OCI-LY1 (cell line): ENCODE measurements at regions not wholly inside any gene's neighbourhood (a gene's known extent, or its start where the extent isn't known, plus 50 kb on each side); places are given as distances from the start of the nearest gene placed in this dataset.

Experiments used
- H2AFZ ChIP-seq: fragments of 200-600 bp; sonication (generic), shearing (Covaris generic); 2 replicates; pipeline ENCODE4 v1.6.0; 2014; ENCODE audit warnings: antibody characterized with exemption, mild to moderate bottlenecking, low read length
- H3F3A ChIP-seq: fragments of 200-600 bp; sonication (generic), shearing (Covaris generic); 2 replicates; pipeline ENCODE4 v1.6.0; 2014; ENCODE audit warnings: mild to moderate bottlenecking, antibody characterized with exemption, low read length, moderate library complexity; ENCODE audit not compliant: insufficient read depth
- H3K27ac ChIP-seq: fragments of 200-600 bp; sonication (generic); 2 replicates; pipeline ENCODE4 v1.5.1; 2014; ENCODE audit warnings: low read length, mixed run types, mild to moderate bottlenecking, low read depth; ENCODE audit not compliant: poor library complexity, severe bottlenecking
- H3K27me3 ChIP-seq: fragments of 200-600 bp; sonication (generic); 2 replicates; pipeline ENCODE4 v1.6.0; 2014; ENCODE audit warnings: antibody characterized with exemption, mild to moderate bottlenecking, low read length, moderate library complexity; ENCODE audit not compliant: insufficient read depth
- H3K36me3 ChIP-seq: fragments of 200-600 bp; sonication (generic); 2 replicates; pipeline ENCODE4 v1.6.1; 2014; ENCODE audit warnings: mild to moderate bottlenecking, antibody characterized with exemption, low read length, moderate library complexity, mixed read lengths; ENCODE audit not compliant: insufficient read depth
- H3K4me1 ChIP-seq: fragments of 200-600 bp; sonication (generic); 2 replicates; pipeline ENCODE4 v1.5.1; 2014; ENCODE audit warnings: mild to moderate bottlenecking, low read length, moderate library complexity; ENCODE audit not compliant: insufficient read depth, severe bottlenecking
- H3K4me2 ChIP-seq: fragments of 200-600 bp; sonication (generic), shearing (Covaris generic); 2 replicates; pipeline ENCODE4 v1.6.1; 2014; ENCODE audit warnings: low read length
- H3K4me3 ChIP-seq: fragments of 200-600 bp; sonication (generic); 2 replicates; pipeline ENCODE4 v1.5.1; 2014; ENCODE audit warnings: low read length, low read depth, mild to moderate bottlenecking, mixed read lengths; ENCODE audit not compliant: poor library complexity, severe bottlenecking
- H3K79me2 ChIP-seq: fragments of 200-600 bp; shearing (Covaris generic); 2 replicates; pipeline ENCODE4 v1.6.1; 2016; ENCODE audit warnings: mixed run types, low read length, mixed read lengths; ENCODE audit not compliant: insufficient read depth
- H3K9ac ChIP-seq: fragments of 200-600 bp; sonication (generic), shearing (Covaris generic); 2 replicates; pipeline ENCODE4 v1.6.1; 2014; ENCODE audit warnings: mild to moderate bottlenecking, low read length, mixed read lengths
- H3K9me2 ChIP-seq: fragments of 200-600 bp; sonication (generic), shearing (Covaris generic); 2 replicates; pipeline ENCODE4 v1.6.1; 2014; ENCODE audit warnings: low read depth, mild to moderate bottlenecking, low read length, mixed read lengths
- H3K9me3 ChIP-seq: fragments of 200-600 bp; shearing (Covaris generic); 2 replicates; pipeline ENCODE4 v1.6.1; 2014; ENCODE audit warnings: low read length, mixed read lengths
- H4K20me1 ChIP-seq: fragments of 200-600 bp; sonication (generic), shearing (Covaris generic); 2 replicates; pipeline ENCODE4 v1.6.0; 2016; ENCODE audit warnings: mild to moderate bottlenecking, low read length; ENCODE audit not compliant: insufficient read depth
- CTCF ChIP-seq: fragments of 200-600 bp; sonication (generic), shearing (Covaris generic); IDR thresholded peaks from 2 replicates; pipeline ENCODE4 v1.5.1; 2017; ENCODE audit warnings: mild to moderate bottlenecking, antibody characterized with exemption, low read length, moderate library complexity, mixed read lengths
- EZH2 ChIP-seq: fragments of 200-600 bp; sonication (generic), shearing (Covaris generic); IDR thresholded peaks from 2 replicates; pipeline ENCODE4 v1.8.0; 2017; ENCODE audit warnings: borderline replicate concordance, mixed run types, mild to moderate bottlenecking, antibody characterized with exemption, low read length, moderate library complexity, mixed read lengths

DNA sequence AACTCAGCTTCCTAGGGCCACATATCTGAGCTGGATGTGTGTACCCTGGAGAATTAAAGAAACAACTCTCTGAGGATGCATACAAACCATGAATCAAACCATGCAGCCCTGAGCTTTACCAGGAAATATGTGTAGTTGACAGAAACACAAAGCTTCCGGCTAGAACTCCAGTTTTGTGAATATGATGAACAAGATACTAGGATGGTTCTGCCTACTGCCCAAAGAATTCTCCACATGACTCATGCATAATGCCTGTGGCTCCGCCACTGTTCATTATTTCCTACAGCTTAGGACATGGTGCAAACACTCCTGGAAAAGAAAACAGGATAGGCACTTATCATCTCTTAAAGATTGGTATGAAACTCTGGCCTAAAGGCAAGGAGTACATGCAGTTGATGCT lies 343.4 kb downstream of the DNAH5 start:
- H3K36me3 ChIP-seq = no peaks in the 10 kb centered on the region
- no peaks in the 10 kb centered on the region for H3K27me3 ChIP-seq
- H3F3A ChIP-seq = no peaks in the 10 kb centered on the region
- no peak overlapping the region for H3K9ac ChIP-seq
- H3K27ac ChIP-seq = no peak overlapping the region
- no peak overlapping the region for H3K4me3 ChIP-seq
- H3K9me3 ChIP-seq = no peaks in the 10 kb centered on the region
- no peaks in the 10 kb centered on the region for H3K4me1 ChIP-seq
- TF ChIP-seq CTCF (no peak), EZH2 (no peak)
- H4K20me1 ChIP-seq = no peaks in the 10 kb centered on the region
- H3K9me2 ChIP-seq = no peaks in the 10 kb centered on the region
- H2AFZ ChIP-seq = no peak overlapping the region
- H3K4me2 ChIP-seq = no peak overlapping the region
- no peaks in the 10 kb centered on the region for H3K79me2 ChIP-seq

DNA sequence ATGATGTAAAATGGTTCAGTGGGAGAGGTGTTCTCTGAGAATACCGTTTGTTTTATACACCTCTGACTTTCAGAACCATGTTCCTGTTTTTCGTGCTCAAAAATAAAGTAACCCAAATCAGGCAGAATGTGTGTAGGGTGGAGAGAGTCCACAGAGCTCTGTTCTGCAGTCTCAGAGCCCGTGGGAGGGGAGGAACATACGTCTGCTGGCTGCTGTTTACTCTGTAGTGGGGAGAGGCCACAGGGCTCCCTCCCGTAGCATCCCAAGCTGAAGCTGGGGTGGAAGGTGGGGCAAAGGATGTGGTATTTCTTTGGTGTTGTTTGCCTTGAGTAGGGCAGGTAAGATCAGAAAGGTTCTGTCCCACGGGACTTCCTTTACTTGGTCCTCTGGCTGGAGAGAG lies 348.5 kb downstream of the DNAH5 start:
- H3K27me3 ChIP-seq = no peaks in the 10 kb centered on the region
- no peak overlapping the region for H3K4me2 ChIP-seq
- H3K4me1 ChIP-seq = no peaks in the 10 kb centered on the region
- no peak for TF ChIP-seq CTCF
- no peak for TF ChIP-seq EZH2
- no peaks in the 10 kb centered on the region for H3K79me2 ChIP-seq
- no peak overlapping the region for H3K4me3 ChIP-seq
- H3K27ac ChIP-seq = no peak overlapping the region
- H4K20me1 ChIP-seq = no peaks in the 10 kb centered on the region
- H3K9me3 ChIP-seq = no peaks in the 10 kb centered on the region
- no peaks in the 10 kb centered on the region for H3F3A ChIP-seq
- H3K9me2 ChIP-seq = no peaks in the 10 kb centered on the region
- no peak overlapping the region for H3K9ac ChIP-seq
- no peaks in the 10 kb centered on the region for H3K36me3 ChIP-seq
- H2AFZ ChIP-seq = no peak overlapping the region

GRCh38 chr5:13591621-13592020 lies 352.9 kb downstream of the DNAH5 start:
- Histone ChIP-seq H2AFZ (no peak overlapping the region), H3K36me3 (no peaks in the 10 kb centered on the region), H3K4me3 (no peak overlapping the region), H3K27me3 (no peaks in the 10 kb centered on the region), H3K4me2 (no peak overlapping the region), H4K20me1 (no peaks in the 10 kb centered on the region), H3K4me1 (no peaks in the 10 kb centered on the region), H3K9ac (no peak overlapping the region), H3K9me3 (no peaks in the 10 kb centered on the region), H3K9me2 (no peaks in the 10 kb centered on the region), H3K79me2 (no peaks in the 10 kb centered on the region), H3F3A (no peaks in the 10 kb centered on the region), H3K27ac (no peak overlapping the region)
- TF ChIP-seq CTCF (no peak), EZH2 (no peak)
